Cardiac muscle cell (in vitro differentiated cells and primary cell): ENCODE measurements at regions not wholly inside any gene's neighbourhood (a gene's known extent, or its start where the extent isn't known, plus 50 kb on each side); places are given as distances from the start of the nearest gene placed in this dataset.

Source experiments
- DNase-seq, 2 donors: peaks; one replicate each; pipeline versions ENCODE4 v3.0.0 to v3.0.0-alpha.2; 2010 to 2017; ENCODE audit warnings: low read depth in 1 of 2, low spot score in 1 of 2
- H3K27ac ChIP-seq: fragments of 200-600 bp; sonication (generic); 2 replicates; pipeline ENCODE4 v1.5.1; 2016
- H3K27me3 ChIP-seq: fragments of 200-600 bp; sonication (generic); 2 replicates; pipeline ENCODE4 v1.6.0; 2016; ENCODE audit warnings: control low read depth
- H3K36me3 ChIP-seq: fragments of 200-600 bp; sonication (generic); 2 replicates; pipeline ENCODE4 v1.5.1; 2016; ENCODE audit warnings: control low read depth
- H3K4me1 ChIP-seq: fragments of 200-600 bp; sonication (generic); 2 replicates; pipeline ENCODE4 v1.8.1; 2017; ENCODE audit warnings: low read depth, mild to moderate bottlenecking, mixed run types
- H3K4me3 ChIP-seq: fragments of 200-600 bp; sonication (generic); 2 replicates; pipeline ENCODE4 v1.5.1; 2016; ENCODE audit warnings: mild to moderate bottlenecking
- H3K9me3 ChIP-seq: fragments of 200-600 bp; sonication (generic); 2 replicates; pipeline ENCODE4 v1.5.1; 2017; ENCODE audit warnings: low read depth, mild to moderate bottlenecking, control low read depth
- CTCF ChIP-seq: IDR thresholded peaks from 2 replicates; pipeline ENCODE4 v1.5.1; 2012; ENCODE audit warnings: low read depth, mild to moderate bottlenecking, low read length

GRCh38 chr1:239255628-239256160, 130.7 kb upstream of the CHRM3 start:
- no peak overlapping the region for H3K4me3 ChIP-seq
- no peaks in the 10 kb centered on the region for H3K4me1 ChIP-seq
- DNase-seq = no peak
- TF ChIP-seq CTCF = no peak
- no peaks in the 10 kb centered on the region for H3K9me3 ChIP-seq
- no peaks in the 10 kb centered on the region for H3K27me3 ChIP-seq
- H3K27ac ChIP-seq = no peak overlapping the region
- H3K36me3 ChIP-seq = no peaks in the 10 kb centered on the region

GRCh38 chr1:239254999-239255398, 131.4 kb upstream of the CHRM3 start:
- Histone ChIP-seq H3K4me1 (no peaks in the 10 kb centered on the region), H3K27ac (no peak overlapping the region), H3K9me3 (no peaks in the 10 kb centered on the region), H3K27me3 (no peaks in the 10 kb centered on the region), H3K4me3 (no peak overlapping the region), H3K36me3 (no peaks in the 10 kb centered on the region)
- no peak for DNase-seq
- TF ChIP-seq CTCF = no peak

GRCh38 chr1:239253032-239253431, 133.3 kb upstream of the CHRM3 start:
- no peak for DNase-seq
- no peak overlapping the region for H3K4me3 ChIP-seq
- H3K27ac ChIP-seq = no peak overlapping the region

GRCh38 chr1:239250353-239251035, 135.9 kb upstream of the CHRM3 start:
- Histone ChIP-seq H3K36me3 (no peaks in the 10 kb centered on the region), H3K27ac (no peak overlapping the region), H3K9me3 (no peaks in the 10 kb centered on the region), H3K4me3 (no peak overlapping the region), H3K27me3 (no peaks in the 10 kb centered on the region), H3K4me1 (no peaks in the 10 kb centered on the region)
- TF ChIP-seq CTCF = no peak
- DNase-seq = peak in 1 of 2 donors; percentile 1

More at GRCh38 chr1:239253032-239253431, 133.3 kb upstream of the CHRM3 start:
- Histone ChIP-seq H3K4me1 (no peaks in the 10 kb centered on the region), H3K36me3 (no peaks in the 10 kb centered on the region), H3K9me3 (no peaks in the 10 kb centered on the region), H3K27me3 (no peaks in the 10 kb centered on the region)
- TF ChIP-seq CTCF = no peak

- DNase-seq = peak in 1 of 2 donors; percentile 49
- Histone ChIP-seq H3K4me3 (no peak overlapping the region), H3K27ac (no peak overlapping the region), H3K9me3 (no peaks in the 10 kb centered on the region), H3K27me3 (no peaks in the 10 kb centered on the region), H3K4me1 (no peaks in the 10 kb centered on the region), H3K36me3 (no peaks in the 10 kb centered on the region)
- TF ChIP-seq CTCF = no peak
These were observed 139.1 kb upstream of the CHRM3 start for GRCh38 chr1:239247285-239247684.
